ENCODE measurements at regions not wholly inside any gene's neighbourhood (a gene's known extent, or its start where the extent isn't known, plus 50 kb on each side); places are given as distances from the start of the nearest gene placed in this dataset.
A peak's percentile ranks its signal among the peaks of the same experiment; 100 is the strongest.

GRCh38 chr1:168637350-168637991 is 61.1 kb downstream of the XCL1 start:
- Histone ChIP-seq H3K9me3 (ENCODE audit: control insufficient read depth, insufficient read depth, low read depth, low read length) (no peaks in the 10 kb centered on the region), H3K4me3 (ENCODE audit: low read depth in 2 of 2, low read length in 2 of 2) (no peak overlapping the region), H3K27ac (ENCODE audit: low read length) (no peak overlapping the region), H3K36me3 (ENCODE audit: control insufficient read depth, insufficient read depth, low read length) (no peaks in the 10 kb centered on the region), H3K4me1 (ENCODE audit: control insufficient read depth, insufficient read depth, low read length) (no peaks in the 10 kb centered on the region), H3K27me3 (ENCODE audit: control insufficient read depth, insufficient read depth, low read length) (peaks cover 2% of the 10 kb centered on the region; the same call in 1 of the 2 replicates)
- in situ Hi-C loops (cut with HindIII; ENCODE audit: low pct_unique_long_range_greater_than_20kb, low sequenced_read_pairs) (no loop called here), intact Hi-C loops (cut with micrococcal nuclease; ENCODE audit: unreplicated experiment) (no loop called here)
- ATAC-seq (no peak), DNase-seq (ENCODE audit: low read depth, low spot score) (peak; percentile 38)
- ChIA-PET POLR2A (no interaction called here), CTCF (no interaction called here)
- TF ChIP-seq, protein P1, sequence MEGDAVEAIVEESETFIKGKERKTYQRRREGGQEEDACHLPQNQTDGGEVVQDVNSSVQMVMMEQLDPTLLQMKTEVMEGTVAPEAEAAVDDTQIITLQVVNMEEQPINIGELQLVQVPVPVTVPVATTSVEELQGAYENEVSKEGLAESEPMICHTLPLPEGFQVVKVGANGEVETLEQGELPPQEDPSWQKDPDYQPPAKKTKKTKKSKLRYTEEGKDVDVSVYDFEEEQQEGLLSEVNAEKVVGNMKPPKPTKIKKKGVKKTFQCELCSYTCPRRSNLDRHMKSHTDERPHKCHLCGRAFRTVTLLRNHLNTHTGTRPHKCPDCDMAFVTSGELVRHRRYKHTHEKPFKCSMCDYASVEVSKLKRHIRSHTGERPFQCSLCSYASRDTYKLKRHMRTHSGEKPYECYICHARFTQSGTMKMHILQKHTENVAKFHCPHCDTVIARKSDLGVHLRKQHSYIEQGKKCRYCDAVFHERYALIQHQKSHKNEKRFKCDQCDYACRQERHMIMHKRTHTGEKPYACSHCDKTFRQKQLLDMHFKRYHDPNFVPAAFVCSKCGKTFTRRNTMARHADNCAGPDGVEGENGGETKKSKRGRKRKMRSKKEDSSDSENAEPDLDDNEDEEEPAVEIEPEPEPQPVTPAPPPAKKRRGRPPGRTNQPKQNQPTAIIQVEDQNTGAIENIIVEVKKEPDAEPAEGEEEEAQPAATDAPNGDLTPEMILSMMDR (IDR thresholded peaks at IDR 0.05), result peak; percentile 67
- TF ChIP-seq SIN3A (IDR thresholded peaks at IDR 0.05; ENCODE audit: borderline replicate concordance, insufficient read depth, low read depth, low read length), result no peak
- BruUV-seq (replicated peaks), result no TSS peak

DNA sequence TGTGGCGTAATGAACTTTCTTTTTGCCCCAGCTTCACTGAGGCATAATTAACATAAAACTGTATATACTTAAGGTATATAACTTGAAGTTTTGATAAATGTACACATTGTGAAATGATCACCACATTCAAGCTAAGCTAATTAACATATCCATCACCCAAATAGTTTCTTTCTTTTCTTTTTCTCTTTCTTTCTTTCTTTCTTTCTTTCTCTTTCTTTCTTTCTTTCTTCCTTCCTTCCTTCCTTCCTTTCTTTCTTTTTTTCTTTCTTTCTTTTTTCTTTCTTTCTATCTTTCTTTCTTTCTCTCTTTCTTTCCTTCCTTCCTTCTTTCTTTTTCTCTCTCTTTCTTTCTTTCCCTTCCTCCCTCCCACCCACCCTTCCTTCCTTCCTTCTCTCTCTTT is 62.5 kb downstream of the XCL1 start:
- Histone ChIP-seq H3K27me3 (ENCODE audit: control insufficient read depth, insufficient read depth, low read length) (peaks cover 2% of the 10 kb centered on the region; the same call in 1 of the 2 replicates), H3K36me3 (ENCODE audit: control insufficient read depth, insufficient read depth, low read length) (no peaks in the 10 kb centered on the region), H3K27ac (ENCODE audit: low read length) (no peak overlapping the region), H3K9me3 (ENCODE audit: control insufficient read depth, insufficient read depth, low read depth, low read length) (no peaks in the 10 kb centered on the region), H3K4me1 (ENCODE audit: control insufficient read depth, insufficient read depth, low read length) (no peaks in the 10 kb centered on the region), H3K4me3 (ENCODE audit: low read depth in 2 of 2, low read length in 2 of 2) (no peak overlapping the region)
- ATAC-seq (no peak), DNase-seq (ENCODE audit: low read depth, low spot score) (no peak)
- ChIA-PET POLR2A (no interaction called here), CTCF (interaction anchor here (0.7 kb wide), 1 partner anchor 500 kb away, joined by 5 read pairs; no protein-coding TSS in a partner anchor)
- intact Hi-C loops (cut with micrococcal nuclease; ENCODE audit: unreplicated experiment) (no loop called here), in situ Hi-C loops (cut with HindIII; ENCODE audit: low pct_unique_long_range_greater_than_20kb, low sequenced_read_pairs) (no loop called here)
- no peak for TF ChIP-seq TCF7L2 (IDR thresholded peaks at IDR 0.05; ENCODE audit: low read depth, low read length)
- TF ChIP-seq REST (IDR thresholded peaks at IDR 0.05; ENCODE audit: insufficient read depth in 1 of 2, low read depth in 2 of 2, low read length in 1 of 2), result no peak
- TF ChIP-seq SIN3A (IDR thresholded peaks at IDR 0.05; ENCODE audit: borderline replicate concordance, insufficient read depth, low read depth, low read length), result no peak
- no peak for TF ChIP-seq POLR2AphosphoS5 (IDR thresholded peaks at IDR 0.05; ENCODE audit: low read depth, low read length)
- BruUV-seq (replicated peaks), result no TSS peak

- CTCF ChIA-PET, result no interaction called here
- no peak for DNase-seq (ENCODE audit: low read depth, low spot score)
- no TSS peak for BruUV-seq (replicated peaks)
- Histone ChIP-seq H3K36me3 (ENCODE audit: control insufficient read depth, insufficient read depth, low read length) (no peaks in the 10 kb centered on the region), H3K4me1 (ENCODE audit: control insufficient read depth, insufficient read depth, low read length) (no peaks in the 10 kb centered on the region), H3K9me3 (ENCODE audit: control insufficient read depth, insufficient read depth, low read depth, low read length) (no peaks in the 10 kb centered on the region), H3K27ac (ENCODE audit: low read length) (no peak overlapping the region), H3K4me3 (ENCODE audit: low read depth in 2 of 2, low read length in 2 of 2) (no peak overlapping the region), H3K27me3 (ENCODE audit: control insufficient read depth, insufficient read depth, low read length) (peaks cover 2% of the 10 kb centered on the region; the same call in 1 of the 2 replicates)
- intact Hi-C loops (cut with micrococcal nuclease; ENCODE audit: unreplicated experiment) (no loop called here), in situ Hi-C loops (cut with HindIII; ENCODE audit: low pct_unique_long_range_greater_than_20kb, low sequenced_read_pairs) (no loop called here)
- POLR2A ChIA-PET, result no interaction called here
- TF ChIP-seq TCF7L2 (IDR thresholded peaks at IDR 0.05; ENCODE audit: low read depth, low read length) (no peak), POLR2AphosphoS5 (IDR thresholded peaks at IDR 0.05; ENCODE audit: low read depth, low read length) (no peak), REST (IDR thresholded peaks at IDR 0.05; ENCODE audit: insufficient read depth in 1 of 2, low read depth in 2 of 2, low read length in 1 of 2) (no peak), SIN3A (IDR thresholded peaks at IDR 0.05; ENCODE audit: borderline replicate concordance, insufficient read depth, low read depth, low read length) (no peak)
- TF ChIP-seq, protein P1 (IDR thresholded peaks at IDR 0.05), result no peak
- no peak for ATAC-seq
Observed at GRCh38 chr1:168640182-168640581, 63.8 kb downstream of the XCL1 start.

Measured in Panc1 (cell line).